CD4-positive, alpha-beta memory T cell (primary cell): ENCODE measurements at regions not wholly inside any gene's neighbourhood (a gene's known extent, or its start where the extent isn't known, plus 50 kb on each side); places are given as distances from the start of the nearest gene placed in this dataset.

ENCODE experiments used
- CTCF ChIA-PET: fragments of 350-600 bp; sonication (Branson Sonifier 250); formaldehyde crosslinking; loops from one replicate; lab custom pipeline; 2021; ENCODE audit warnings: inconsistent platforms; ENCODE audit not compliant: partially characterized antibody; lab: Charles Lee
- POLR2A ChIA-PET: fragments of 350-600 bp; sonication (Branson Sonifier 250); formaldehyde crosslinking; loops from one replicate; lab custom pipeline; 2021; ENCODE audit not compliant: partially characterized antibody; lab: Charles Lee
- DNase-seq, 5 donors: peaks; one replicate each; pipeline versions ENCODE4 v3.0.0 to v3.0.0-alpha.2; 2020 to 2022; ENCODE audit warnings: mixed read lengths in 1 of 5
- H3K27ac ChIP-seq: one replicate; pipeline ENCODE4 v1.7.0; 2013; ENCODE audit warnings: low read depth, low read length
- H3K27me3 ChIP-seq: 2 replicates; pipeline ENCODE4 v1.7.0; 2013; ENCODE audit warnings: mild to moderate bottlenecking, low read length, moderate library complexity; ENCODE audit not compliant: insufficient read depth
- H3K36me3 ChIP-seq: 2 replicates; pipeline ENCODE4 v1.7.0; 2013; ENCODE audit warnings: mild to moderate bottlenecking, low read length, moderate library complexity; ENCODE audit not compliant: insufficient read depth
- H3K4me1 ChIP-seq: 2 replicates; pipeline ENCODE4 v1.7.0; 2013; ENCODE audit warnings: mild to moderate bottlenecking, low read length, moderate library complexity; ENCODE audit not compliant: insufficient read depth
- H3K4me3 ChIP-seq, 2 donors: one replicate each; pipeline ENCODE4 v1.7.0; 2013; ENCODE audit warnings: low read length in 2 of 2, mild to moderate bottlenecking in 1 of 2
- H3K9me3 ChIP-seq, 2 donors: one replicate each; pipeline ENCODE4 v1.7.0; 2013; ENCODE audit warnings: low read length in 2 of 2, control low read depth in 1 of 2; ENCODE audit not compliant: control insufficient read depth in 1 of 2
- H3K27ac Mint-ChIP-seq, 7 donors: one replicate each; pipeline ENCODE4 v1.8.0; 2020 to 2021; ENCODE audit warnings: mixed read lengths in 7 of 7, mild to moderate bottlenecking in 6 of 7, inconsistent platforms in 3 of 7, moderate library complexity in 3 of 7
- H3K27me3 Mint-ChIP-seq, 2 donors: one replicate each; pipeline ENCODE4 v1.8.0; 2020 to 2021; ENCODE audit warnings: mixed read lengths in 2 of 2
- H3K36me3 Mint-ChIP-seq, 2 donors: one replicate each; pipeline ENCODE4 v1.8.0; 2020 to 2021; ENCODE audit warnings: mixed read lengths in 2 of 2, inconsistent platforms in 1 of 2, mild to moderate bottlenecking in 1 of 2
- H3K4me1 Mint-ChIP-seq, 4 donors: one replicate each; pipeline ENCODE4 v1.8.0; 2020 to 2021; ENCODE audit warnings: mixed read lengths in 4 of 4, mild to moderate bottlenecking in 1 of 4
- H3K4me3 Mint-ChIP-seq, 8 donors: one replicate each; pipeline ENCODE4 v1.8.0; 2020 to 2021; ENCODE audit warnings: mixed read lengths in 8 of 8, mild to moderate bottlenecking in 7 of 8, moderate library complexity in 6 of 8, inconsistent platforms in 3 of 8
- H3K9me3 Mint-ChIP-seq, 8 donors: one replicate each; pipeline ENCODE4 v1.8.0; 2020 to 2021; ENCODE audit warnings: mixed read lengths in 8 of 8, mild to moderate bottlenecking in 5 of 8, inconsistent platforms in 3 of 8, moderate library complexity in 1 of 8
- intact Hi-C: fragments of 100-400 bp; cut with micrococcal nuclease; formaldehyde crosslinking; loops from one replicate; pipeline ENCODE4 v1.15.1; 2023

- Histone ChIP-seq H3K4me3 (no peak overlapping the region), H3K27me3 (no peaks in the 10 kb centered on the region), H3K4me1 (no peaks in the 10 kb centered on the region), H3K36me3 (no peaks in the 10 kb centered on the region), H3K9me3 (no peaks in the 10 kb centered on the region), H3K27ac (no peak overlapping the region)
- H3K4me3 Mint-ChIP-seq, result no peak overlapping the region
- ChIA-PET POLR2A (no interaction called here), CTCF (no interaction called here)
- no peak overlapping the region for H3K27ac Mint-ChIP-seq
- H3K4me1 Mint-ChIP-seq, result no peaks in the 10 kb centered on the region
- peaks cover 0 to under 1% (median 0%) of the 10 kb centered on the region in 8 donors for H3K9me3 Mint-ChIP-seq
- peaks cover 4 to 16% of the 10 kb centered on the region in 2 donors for H3K27me3 Mint-ChIP-seq
- DNase-seq, result no peak
- no peaks in the 10 kb centered on the region for H3K36me3 Mint-ChIP-seq
- intact Hi-C loops, result no loop called here
Measured at GRCh38 chr11:127998421-127998820, 588.9 kb downstream of the ETS1 start.

- H3K4me3 Mint-ChIP-seq, result no peak overlapping the region
Measured at GRCh38 chr11:127997594-127997993, 589.8 kb downstream of the ETS1 start.

GRCh38 chr11:127996825-127997224 lies 590.5 kb downstream of the ETS1 start:
- H3K4me1 ChIP-seq, result no peaks in the 10 kb centered on the region
- peaks cover 2 to 16% of the 10 kb centered on the region in 2 donors for H3K27me3 Mint-ChIP-seq
- H3K36me3 ChIP-seq, result no peaks in the 10 kb centered on the region
- no peak for DNase-seq
- CTCF ChIA-PET, result no interaction called here
- no peaks in the 10 kb centered on the region for H3K36me3 Mint-ChIP-seq
- POLR2A ChIA-PET, result no interaction called here
- intact Hi-C loops, result no loop called here
- no peaks in the 10 kb centered on the region for H3K9me3 Mint-ChIP-seq
- no peaks in the 10 kb centered on the region for H3K27me3 ChIP-seq
- no peak overlapping the region for H3K4me3 ChIP-seq
- H3K27ac ChIP-seq, result no peak overlapping the region
- H3K4me1 Mint-ChIP-seq, result no peaks in the 10 kb centered on the region
- H3K9me3 ChIP-seq, result no peaks in the 10 kb centered on the region
- no peak overlapping the region for H3K4me3 Mint-ChIP-seq
- no peak overlapping the region for H3K27ac Mint-ChIP-seq

More at GRCh38 chr11:127997594-127997993, 589.8 kb downstream of the ETS1 start:
- intact Hi-C loops, result no loop called here
- no peak overlapping the region for H3K4me3 ChIP-seq
- CTCF ChIA-PET, result no interaction called here
- H3K4me1 ChIP-seq, result no peaks in the 10 kb centered on the region
- DNase-seq, result no peak
- H3K27ac ChIP-seq, result no peak overlapping the region
- Mint-ChIP-seq H3K9me3 (no peaks in the 10 kb centered on the region), H3K36me3 (no peaks in the 10 kb centered on the region), H3K27ac (no peak overlapping the region), H3K4me1 (no peaks in the 10 kb centered on the region), H3K27me3 (peaks cover 3 to 16% of the 10 kb centered on the region in 2 donors)
- H3K36me3 ChIP-seq, result no peaks in the 10 kb centered on the region
- H3K27me3 ChIP-seq, result no peaks in the 10 kb centered on the region
- no peaks in the 10 kb centered on the region for H3K9me3 ChIP-seq
- POLR2A ChIA-PET, result no interaction called here

DNA sequence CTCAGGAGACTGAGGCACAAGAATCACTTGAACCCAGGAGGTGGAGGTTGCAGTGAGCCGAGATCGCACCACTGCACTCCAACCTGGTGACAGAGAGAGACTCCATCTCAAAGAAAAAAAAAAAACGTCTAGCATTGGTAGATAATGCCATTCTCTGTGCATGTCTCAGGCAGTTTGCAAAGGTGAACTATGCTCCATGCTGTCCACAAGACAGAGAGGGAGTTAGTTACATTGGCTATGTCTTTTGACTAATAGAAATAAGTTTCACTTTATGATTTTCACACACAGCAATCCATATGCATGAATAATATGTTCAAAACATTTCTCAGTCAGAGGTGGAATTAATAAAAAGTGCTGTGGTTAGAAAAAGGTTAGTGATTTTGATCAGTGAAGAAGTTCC lies 591.4 kb downstream of the ETS1 start:
- no peak overlapping the region for H3K27ac Mint-ChIP-seq
- no peaks in the 10 kb centered on the region for H3K9me3 Mint-ChIP-seq
- no peaks in the 10 kb centered on the region for H3K27me3 ChIP-seq
- POLR2A ChIA-PET, result no interaction called here
- intact Hi-C loops, result no loop called here
- H3K27me3 Mint-ChIP-seq, result peaks cover 2 to 16% of the 10 kb centered on the region in 2 donors
- no peak overlapping the region for H3K4me3 ChIP-seq
- no peaks in the 10 kb centered on the region for H3K36me3 Mint-ChIP-seq
- CTCF ChIA-PET, result interaction anchor here (0.8 kb wide), 1 partner anchor 889 kb away, joined by 3 read pairs; no protein-coding TSS in a partner anchor
- no peak overlapping the region for H3K27ac ChIP-seq
- no peaks in the 10 kb centered on the region for H3K36me3 ChIP-seq
- H3K9me3 ChIP-seq, result no peaks in the 10 kb centered on the region
- H3K4me1 ChIP-seq, result no peaks in the 10 kb centered on the region
- DNase-seq, result no peak
- no peaks in the 10 kb centered on the region for H3K4me1 Mint-ChIP-seq
- no peak overlapping the region for H3K4me3 Mint-ChIP-seq

DNA sequence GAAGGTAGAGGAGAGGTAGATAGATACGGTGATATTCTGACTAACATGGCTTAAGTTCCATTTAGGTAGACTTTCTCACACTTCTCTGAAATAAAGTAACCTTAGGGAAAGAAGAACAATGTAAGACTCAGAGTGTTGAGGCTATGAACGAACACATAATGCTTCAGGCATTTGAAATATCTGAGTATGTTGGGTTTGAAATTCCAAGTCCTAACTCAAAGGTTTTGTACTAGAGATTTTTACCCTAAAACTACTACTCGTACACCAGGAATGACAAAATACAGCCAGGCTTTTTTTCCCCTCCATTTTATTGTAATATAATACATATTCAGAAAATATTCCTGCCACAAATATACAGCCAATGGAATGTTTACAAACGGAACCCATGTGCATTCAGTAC lies 592.6 kb downstream of the ETS1 start:
- H3K27ac ChIP-seq, result no peak overlapping the region
- H3K9me3 Mint-ChIP-seq, result no peaks in the 10 kb centered on the region
- ChIA-PET CTCF (no interaction called here), POLR2A (no interaction called here)
- H3K4me3 Mint-ChIP-seq, result no peak overlapping the region
- intact Hi-C loops, result no loop called here
- no peaks in the 10 kb centered on the region for H3K9me3 ChIP-seq
- no peaks in the 10 kb centered on the region for H3K4me1 ChIP-seq
- H3K27ac Mint-ChIP-seq, result no peak overlapping the region
- H3K27me3 Mint-ChIP-seq, result peaks cover 2 to 20% of the 10 kb centered on the region in 2 donors
- no peak for DNase-seq
- H3K27me3 ChIP-seq, result no peaks in the 10 kb centered on the region
- no peaks in the 10 kb centered on the region for H3K36me3 ChIP-seq
- H3K4me3 ChIP-seq, result no peak overlapping the region
- H3K4me1 Mint-ChIP-seq, result no peaks in the 10 kb centered on the region
- H3K36me3 Mint-ChIP-seq, result no peaks in the 10 kb centered on the region

- Mint-ChIP-seq H3K9me3 (no peaks in the 10 kb centered on the region), H3K36me3 (no peaks in the 10 kb centered on the region), H3K27me3 (peaks cover 4 to 20% of the 10 kb centered on the region in 2 donors), H3K4me3 (no peak overlapping the region), H3K4me1 (no peaks in the 10 kb centered on the region), H3K27ac (no peak overlapping the region)
- H3K4me1 ChIP-seq, result no peaks in the 10 kb centered on the region
- H3K27me3 ChIP-seq, result no peaks in the 10 kb centered on the region
- H3K27ac ChIP-seq, result no peak overlapping the region
- intact Hi-C loops, result no loop called here
- no peaks in the 10 kb centered on the region for H3K36me3 ChIP-seq
- H3K4me3 ChIP-seq, result no peak overlapping the region
- no peak for DNase-seq
- POLR2A ChIA-PET, result no interaction called here
- CTCF ChIA-PET, result no interaction called here
- H3K9me3 ChIP-seq, result no peaks in the 10 kb centered on the region
Measured at GRCh38 chr11:127993788-127994187, 593.6 kb downstream of the ETS1 start.

GRCh38 chr11:127993281-127993680 lies 594.1 kb downstream of the ETS1 start:
- POLR2A ChIA-PET, result no interaction called here
- Mint-ChIP-seq H3K27ac (no peak overlapping the region), H3K36me3 (no peaks in the 10 kb centered on the region), H3K27me3 (peaks cover 4 to 18% of the 10 kb centered on the region in 2 donors), H3K9me3 (no peaks in the 10 kb centered on the region), H3K4me3 (no peak overlapping the region), H3K4me1 (no peaks in the 10 kb centered on the region)
- Histone ChIP-seq H3K9me3 (no peaks in the 10 kb centered on the region), H3K27me3 (no peaks in the 10 kb centered on the region), H3K4me3 (no peak overlapping the region), H3K27ac (no peak overlapping the region), H3K4me1 (no peaks in the 10 kb centered on the region), H3K36me3 (no peaks in the 10 kb centered on the region)
- DNase-seq, result no peak
- CTCF ChIA-PET, result no interaction called here
- intact Hi-C loops, result no loop called here

GRCh38 chr11:127986073-127986472 lies 601.3 kb downstream of the ETS1 start:
- DNase-seq, result no peak
- Mint-ChIP-seq H3K4me3 (no peak overlapping the region), H3K27me3 (peaks cover 7 to 8% of the 10 kb centered on the region in 2 donors), H3K9me3 (peaks cover 0 to 25% (median 18%) of the 10 kb centered on the region in 8 donors), H3K4me1 (no peaks in the 10 kb centered on the region), H3K36me3 (peaks cover 0 to 4% of the 10 kb centered on the region in 2 donors), H3K27ac (no peak overlapping the region)
- Histone ChIP-seq H3K27ac (no peak overlapping the region), H3K9me3 (no peaks in the 10 kb centered on the region), H3K4me1 (no peaks in the 10 kb centered on the region), H3K4me3 (no peak overlapping the region), H3K27me3 (no peaks in the 10 kb centered on the region), H3K36me3 (no peaks in the 10 kb centered on the region)
- CTCF ChIA-PET, result no interaction called here
- intact Hi-C loops, result no loop called here
- POLR2A ChIA-PET, result interaction anchor here (0.6 kb wide), 1 partner anchor 30 kb away, joined by 3 read pairs; no protein-coding TSS in a partner anchor
